B cell (primary cell): ENCODE measurements at regions not wholly inside any gene's neighbourhood (a gene's known extent, or its start where the extent isn't known, plus 50 kb on each side); places are given as distances from the start of the nearest gene placed in this dataset.
"Not testable (repeated sequence)": the region's sequence is repeated elsewhere in the genome, so short reads cannot be mapped to it uniquely, and the experiment has no call there.

ENCODE experiments used
- ATAC-seq: fragments of 200-7000 bp; cut with Tn5 transposase; one replicate; pipeline ENCODE4 v1.10.0; 2021; ENCODE audit warnings: low read depth, mild to moderate bottlenecking, moderate number of reproducible peaks, moderate library complexity
- CTCF ChIA-PET: fragments of 350-600 bp; sonication (Branson Sonifier 250); formaldehyde crosslinking; loops from one replicate; lab custom pipeline; 2021; ENCODE audit warnings: antibody characterized with exemption, inconsistent platforms; lab: Charles Lee
- POLR2A ChIA-PET: fragments of 350-600 bp; sonication (Branson Sonifier 250); formaldehyde crosslinking; loops from one replicate; lab custom pipeline; 2021; ENCODE audit warnings: antibody characterized with exemption; lab: Charles Lee
- DNase-seq: peaks from one replicate; pipeline ENCODE4 v3.0.0; 2013
- H2AFZ ChIP-seq: 2 replicates; pipeline ENCODE4 v1.6.1; 2012; ENCODE audit warnings: mild to moderate bottlenecking, low read depth, low read length; ENCODE audit not compliant: insufficient read depth, poor library complexity, severe bottlenecking
- H3K27ac ChIP-seq, 2 donors: 1 replicate in 1 of 2; 2 replicates in 1 of 2; pipeline ENCODE4 v1.5.1; 2012 to 2013; ENCODE audit warnings: low read length in 2 of 2, mild to moderate bottlenecking in 2 of 2, moderate library complexity in 1 of 2
- H3K27me3 ChIP-seq, 4 experiments: fragments of 200-600 bp in 1 of 4; sonication (generic) in 1 of 4; replicated peaks in 1 of 4; 1 replicate in 2 of 4; 2 replicates in 2 of 4; pipeline versions ENCODE4 v1.6.1 to v1.7.0; 2013 to 2016; ENCODE audit warnings: low read length in 3 of 4, mild to moderate bottlenecking in 2 of 4, mixed read lengths in 1 of 4, moderate library complexity in 1 of 4; ENCODE audit not compliant: insufficient read depth in 4 of 4, control insufficient read depth in 3 of 4; ENCODE audit errors: control extremely low read depth in 1 of 4
- H3K36me3 ChIP-seq, 2 experiments: replicated peaks in 1 of 2; 1 replicate in 1 of 2; 2 replicates in 1 of 2; pipeline versions ENCODE4 v1.6.1 to v1.7.1; 2013; ENCODE audit warnings: low read length in 1 of 2; ENCODE audit not compliant: insufficient read depth in 2 of 2, control insufficient read depth in 1 of 2; ENCODE audit errors: control extremely low read depth in 1 of 2, extremely low read depth in 1 of 2
- H3K4me1 ChIP-seq, 2 donors: fragments of 200-600 bp in 1 of 2; sonication (generic) in 1 of 2; 1 replicate in 1 of 2; 2 replicates in 1 of 2; pipeline versions ENCODE4 v1.5.1 to v1.6.1; 2013 to 2017; ENCODE audit warnings: low read length in 2 of 2; ENCODE audit not compliant: control insufficient read depth in 2 of 2, insufficient read depth in 2 of 2
- H3K4me2 ChIP-seq: replicated peaks from 2 replicates; pipeline ENCODE3; 2012; ENCODE audit warnings: mild to moderate bottlenecking, low read depth, low read length; ENCODE audit not compliant: poor library complexity, severe bottlenecking
- H3K4me3 ChIP-seq, 5 experiments: fragments of 200-600 bp in 1 of 5; sonication (generic) in 1 of 5; 1 replicate in 3 of 5; 2 replicates in 2 of 5; pipeline versions ENCODE4 v1.5.1 to v1.7.0; 2011 to 2016; ENCODE audit warnings: low read length in 4 of 5, mild to moderate bottlenecking in 4 of 5, low read depth in 2 of 5, control low read depth in 1 of 5, moderate library complexity in 1 of 5; ENCODE audit not compliant: insufficient read depth in 1 of 5; ENCODE audit errors: control extremely low read depth in 1 of 5, extremely low read depth in 1 of 5
- H3K79me2 ChIP-seq: fragments of 200-600 bp; sonication (generic); one replicate; pipeline ENCODE4 v1.6.0; 2016; ENCODE audit warnings: low read length; ENCODE audit not compliant: control insufficient read depth, insufficient read depth
- H3K9ac ChIP-seq: fragments of 200-600 bp; sonication (generic); 2 replicates; pipeline ENCODE4 v1.6.1; 2017; ENCODE audit warnings: mild to moderate bottlenecking, low read length, moderate library complexity
- H3K9me3 ChIP-seq, 3 donors: one replicate each; pipeline versions ENCODE4 v1.6.1 to v1.7.1; 2013; ENCODE audit warnings: low read length in 2 of 3; ENCODE audit not compliant: control insufficient read depth in 2 of 3, insufficient read depth in 1 of 3; ENCODE audit errors: control extremely low read depth in 1 of 3
- H4K20me1 ChIP-seq: 2 replicates; pipeline ENCODE4 v1.6.0; 2012; ENCODE audit warnings: mild to moderate bottlenecking, low read length; ENCODE audit not compliant: insufficient read depth, control insufficient read depth, poor library complexity, severe bottlenecking
- H3K27ac Mint-ChIP-seq: one replicate; pipeline ENCODE4 v1.8.0; 2021; ENCODE audit warnings: mixed read lengths
- H3K27me3 Mint-ChIP-seq: one replicate; pipeline ENCODE4 v1.8.0; 2021; ENCODE audit warnings: mixed read lengths
- H3K4me1 Mint-ChIP-seq: one replicate; pipeline ENCODE4 v1.8.0; 2021; ENCODE audit warnings: mixed read lengths
- H3K4me3 Mint-ChIP-seq: one replicate; pipeline ENCODE4 v1.8.0; 2021; ENCODE audit warnings: mixed read lengths
- H3K9me3 Mint-ChIP-seq: one replicate; pipeline ENCODE4 v1.8.0; 2022; ENCODE audit warnings: mixed read lengths; ENCODE audit not compliant: insufficient read depth
- EZH2 ChIP-seq: IDR thresholded peaks from 2 replicates; pipeline ENCODE4 v1.6.1; 2012; ENCODE audit warnings: borderline replicate concordance, low read depth, mild to moderate bottlenecking, moderate library complexity, low read length; ENCODE audit not compliant: insufficient read depth, poor library complexity, severe bottlenecking
- WGBS: methylation state at CpG from one replicate; pipeline ENCODE4 v1.1.5; 2013; ENCODE audit warnings: missing lambda C conversion rate; ENCODE audit not compliant: insufficient coverage; 5-methylcytosine and 5-hydroxymethylcytosine counted together
- intact Hi-C: fragments of 100-400 bp; cut with micrococcal nuclease; formaldehyde crosslinking; loops from one replicate; pipeline ENCODE4 v1.10.0; 2022
- TF ChIP-seq, protein P1 (sequence below): fragments of 200-600 bp; IDR thresholded peaks from one replicate; pipeline ENCODE4 v1.8.0; 2022; ENCODE audit warnings: antibody characterized with exemption, mild to moderate bottlenecking

DNA sequence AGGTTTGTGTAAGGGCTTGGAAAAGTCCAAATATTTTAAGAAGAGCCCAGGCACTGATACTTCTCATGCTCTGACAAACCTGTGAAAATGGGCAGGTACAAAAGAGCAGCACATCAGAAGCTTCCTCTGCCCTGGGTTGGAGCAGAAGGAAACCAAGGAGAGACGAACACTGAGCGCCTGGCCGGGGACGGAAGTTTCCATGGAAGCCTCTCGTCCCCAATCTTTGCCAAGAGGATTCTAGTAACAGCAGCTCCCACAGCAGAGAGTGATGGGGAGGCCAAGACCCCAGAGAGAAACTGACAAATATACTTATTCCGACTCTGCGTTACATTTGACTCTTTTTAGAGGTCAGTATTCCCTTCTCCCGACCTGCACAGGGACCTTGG, 268.5 kb downstream of the C16orf95 start:
- ATAC-seq (no peak), DNase-seq (no peak)
- Histone ChIP-seq H3K36me3 (no peaks in the 10 kb centered on the region), H2AFZ (no peak overlapping the region), H3K9me3 (peaks cover 0 to 11% (median 0%) of the 10 kb centered on the region in 3 donors), H3K27me3 (peaks cover 0 to 7% (median 3%) of the 10 kb centered on the region in 4 experiments), H4K20me1 (no peaks in the 10 kb centered on the region), H3K9ac (no peak overlapping the region), H3K4me2 (no peak overlapping the region), H3K4me3 (no peak overlapping the region), H3K79me2 (no peaks in the 10 kb centered on the region), H3K27ac (no peak overlapping the region), H3K4me1 (no peaks in the 10 kb centered on the region)
- WGBS, result 93% methylated on average over 5 of the region's 8 CpGs
- Mint-ChIP-seq H3K27ac (no peak overlapping the region), H3K4me3 (no peak overlapping the region), H3K4me1 (no peaks in the 10 kb centered on the region), H3K9me3 (no peaks in the 10 kb centered on the region), H3K27me3 (peaks cover 7% of the 10 kb centered on the region)
- no peak for TF ChIP-seq EZH2
- TF ChIP-seq, protein P1, sequence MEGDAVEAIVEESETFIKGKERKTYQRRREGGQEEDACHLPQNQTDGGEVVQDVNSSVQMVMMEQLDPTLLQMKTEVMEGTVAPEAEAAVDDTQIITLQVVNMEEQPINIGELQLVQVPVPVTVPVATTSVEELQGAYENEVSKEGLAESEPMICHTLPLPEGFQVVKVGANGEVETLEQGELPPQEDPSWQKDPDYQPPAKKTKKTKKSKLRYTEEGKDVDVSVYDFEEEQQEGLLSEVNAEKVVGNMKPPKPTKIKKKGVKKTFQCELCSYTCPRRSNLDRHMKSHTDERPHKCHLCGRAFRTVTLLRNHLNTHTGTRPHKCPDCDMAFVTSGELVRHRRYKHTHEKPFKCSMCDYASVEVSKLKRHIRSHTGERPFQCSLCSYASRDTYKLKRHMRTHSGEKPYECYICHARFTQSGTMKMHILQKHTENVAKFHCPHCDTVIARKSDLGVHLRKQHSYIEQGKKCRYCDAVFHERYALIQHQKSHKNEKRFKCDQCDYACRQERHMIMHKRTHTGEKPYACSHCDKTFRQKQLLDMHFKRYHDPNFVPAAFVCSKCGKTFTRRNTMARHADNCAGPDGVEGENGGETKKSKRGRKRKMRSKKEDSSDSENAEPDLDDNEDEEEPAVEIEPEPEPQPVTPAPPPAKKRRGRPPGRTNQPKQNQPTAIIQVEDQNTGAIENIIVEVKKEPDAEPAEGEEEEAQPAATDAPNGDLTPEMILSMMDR, result no peak
- POLR2A ChIA-PET, result no interaction called here
- CTCF ChIA-PET, result no interaction called here
- intact Hi-C loops, result no loop called here

DNA sequence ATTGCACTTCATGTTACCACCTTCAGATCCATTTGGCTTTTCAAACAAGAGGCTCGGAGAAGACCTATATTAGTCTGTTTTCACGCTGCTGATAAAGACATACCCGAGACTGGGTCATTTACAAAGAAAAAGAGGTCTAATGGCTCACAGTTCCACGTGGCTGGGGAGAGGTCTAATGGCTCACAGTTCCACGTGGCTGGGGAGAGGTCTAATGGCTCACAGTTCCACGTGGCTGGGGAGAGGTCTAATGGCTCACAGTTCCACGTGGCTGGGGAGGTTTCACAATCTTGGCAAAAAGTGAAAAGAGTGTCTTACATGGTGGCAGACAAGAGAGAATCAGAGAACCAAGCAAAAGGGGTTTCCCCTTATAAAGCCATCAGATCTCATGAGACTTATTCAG, 268.0 kb downstream of the C16orf95 start:
- H3K9ac ChIP-seq, ATAC-seq, H3K27me3 Mint-ChIP-seq, POLR2A ChIA-PET, intact Hi-C loops, H3K4me3 Mint-ChIP-seq, H3K4me3 ChIP-seq, H3K9me3 Mint-ChIP-seq, H3K27ac ChIP-seq, H3K27ac Mint-ChIP-seq, DNase-seq, H3K79me2 ChIP-seq, H2AFZ ChIP-seq, H3K4me2 ChIP-seq, H3K4me1 ChIP-seq, H3K4me1 Mint-ChIP-seq, H4K20me1 ChIP-seq, CTCF ChIA-PET, H3K36me3 ChIP-seq: not testable (repeated sequence)
- 62% methylated on average over 5 of the region's 7 CpGs for WGBS
- peaks cover 0 to 16% (median 2%) of the 10 kb centered on the region in 3 donors for H3K9me3 ChIP-seq
- H3K27me3 ChIP-seq, result peaks cover 0 to 12% (median 4%) of the 10 kb centered on the region in 4 experiments
